IPS DF 4.7 (cell line): ENCODE measurements at regions not wholly inside any gene's neighbourhood (a gene's known extent, or its start where the extent isn't known, plus 50 kb on each side); places are given as distances from the start of the nearest gene placed in this dataset.
"Not testable (repeated sequence)": the region's sequence is repeated elsewhere in the genome, so short reads cannot be mapped to it uniquely, and the experiment has no call there.

Source experiments
- DNase-seq: peaks from one replicate; pipeline ENCODE4 v3.0.0-alpha.2; 2013; ENCODE audit warnings: low spot score; ENCODE audit errors: extremely low read depth

- no peak for DNase-seq
These were observed 174.5 kb upstream of the TSC22D1 start for GRCh38 chr13:44750630-44751029.

GRCh38 chr13:44749906-44750305, 173.8 kb upstream of the TSC22D1 start:
- no peak for DNase-seq

- DNase-seq = no peak
These were observed 172.3 kb upstream of the TSC22D1 start for GRCh38 chr13:44748439-44748838.

GRCh38 chr13:44747179-44747578, 171.0 kb upstream of the TSC22D1 start:
- no peak for DNase-seq

GRCh38 chr13:44746690-44747089, 170.6 kb upstream of the TSC22D1 start:
- no peak for DNase-seq

GRCh38 chr13:44744880-44745633, 168.9 kb upstream of the TSC22D1 start:
- DNase-seq = no peak

GRCh38 chr13:44739539-44739938, 163.4 kb upstream of the TSC22D1 start:
- DNase-seq = peak; percentile 3

- DNase-seq = no peak
These were observed 163.0 kb upstream of the TSC22D1 start for GRCh38 chr13:44739120-44739519.

GRCh38 chr13:44738463-44738862, 162.3 kb upstream of the TSC22D1 start:
- no peak for DNase-seq

- no peak for DNase-seq
These were observed 159.7 kb upstream of the TSC22D1 start for GRCh38 chr13:44735806-44736205.

GRCh38 chr13:44734201-44734707, 158.1 kb upstream of the TSC22D1 start:
- no peak for DNase-seq

- DNase-seq = no peak
These were observed 156.5 kb upstream of the TSC22D1 start for GRCh38 chr13:44732503-44733098.

GRCh38 chr13:44730851-44731250, 154.7 kb upstream of the TSC22D1 start:
- DNase-seq = no peak

- no peak for DNase-seq
These were observed 154.0 kb upstream of the TSC22D1 start for GRCh38 chr13:44730099-44730498.

GRCh38 chr13:44727591-44727990, 151.5 kb upstream of the TSC22D1 start:
- not testable (repeated sequence) for DNase-seq

GRCh38 chr13:44726778-44727177, 150.6 kb upstream of the TSC22D1 start:
- DNase-seq = no peak

- DNase-seq = no peak
These were observed 150.1 kb upstream of the TSC22D1 start for GRCh38 chr13:44726214-44726613.

GRCh38 chr13:44719857-44720671, 143.9 kb upstream of the TSC22D1 start:
- DNase-seq = no peak

- DNase-seq = no peak
These were observed 142.3 kb upstream of the TSC22D1 start for GRCh38 chr13:44718467-44718866.

- no peak for DNase-seq
These were observed 139.4 kb upstream of the TSC22D1 start for GRCh38 chr13:44715287-44716230.
